Left hindlimb (tissue), 1 donor: ENCODE measurements at regions not wholly inside any gene's neighbourhood (a gene's known extent, or its start where the extent isn't known, plus 50 kb on each side); places are given as distances from the start of the nearest gene placed in this dataset.
"Not testable (repeated sequence)": the region's sequence is repeated elsewhere in the genome, so short reads cannot be mapped to it uniquely, and the experiment has no call there.

Source experiments
- DNase-seq: peaks from one replicate; pipeline ENCODE4 v3.0.0-alpha.2; 2018

DNA sequence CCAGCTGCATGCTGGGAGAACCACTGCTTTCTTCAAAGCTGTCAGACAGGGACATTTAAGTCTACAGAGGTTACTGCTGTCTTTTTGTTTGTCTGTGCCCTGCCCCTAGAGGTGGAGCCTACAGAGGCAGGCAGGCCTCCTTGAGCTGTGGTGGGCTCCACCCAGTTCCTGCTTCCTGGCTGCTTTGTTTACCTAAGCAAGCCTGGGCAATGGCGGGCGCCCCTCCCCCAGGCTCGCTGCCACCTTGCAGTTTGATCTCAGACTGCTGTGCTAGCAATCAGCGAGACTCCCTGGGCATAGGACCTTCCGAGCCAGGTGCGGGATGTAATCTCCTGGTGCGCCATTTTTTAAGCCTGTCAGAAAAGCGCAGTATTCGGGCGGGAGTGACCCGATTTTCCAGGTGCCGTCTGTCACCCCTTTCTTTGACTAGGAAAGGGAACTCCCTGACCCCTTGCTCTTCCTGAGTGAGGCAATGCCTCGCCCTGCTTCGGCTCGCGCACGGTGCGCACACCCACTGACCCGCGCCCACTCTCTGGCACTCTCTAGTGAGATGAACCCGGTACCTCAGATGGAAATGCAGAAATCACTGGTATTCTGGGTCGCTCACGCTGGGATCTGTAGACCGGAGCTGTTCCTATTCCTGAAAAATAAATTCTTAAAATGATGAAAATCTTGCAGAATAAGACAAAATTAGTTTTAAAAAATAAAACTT, 1022.9 kb downstream of the RAPGEF2 start:
- DNase-seq: not testable (repeated sequence)

DNA sequence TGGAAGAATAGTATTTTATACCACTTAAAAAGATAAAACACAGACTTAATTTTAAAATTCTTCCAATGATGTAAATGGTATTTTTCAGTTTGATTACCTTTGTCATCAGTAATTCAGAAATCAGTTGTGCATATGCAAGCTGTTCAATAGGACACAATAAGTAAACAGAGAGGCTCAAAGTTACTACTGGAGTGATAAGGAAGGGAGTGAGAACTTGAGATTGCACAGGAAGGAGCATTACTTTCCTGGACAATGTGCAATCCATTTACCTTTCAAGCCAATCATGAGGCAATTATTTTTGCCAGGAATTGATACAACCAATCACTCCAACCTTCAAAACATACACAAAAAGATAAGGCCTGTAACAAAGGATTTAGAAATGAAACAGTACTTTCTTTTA, 1024.3 kb downstream of the RAPGEF2 start:
- no peak for DNase-seq

DNA sequence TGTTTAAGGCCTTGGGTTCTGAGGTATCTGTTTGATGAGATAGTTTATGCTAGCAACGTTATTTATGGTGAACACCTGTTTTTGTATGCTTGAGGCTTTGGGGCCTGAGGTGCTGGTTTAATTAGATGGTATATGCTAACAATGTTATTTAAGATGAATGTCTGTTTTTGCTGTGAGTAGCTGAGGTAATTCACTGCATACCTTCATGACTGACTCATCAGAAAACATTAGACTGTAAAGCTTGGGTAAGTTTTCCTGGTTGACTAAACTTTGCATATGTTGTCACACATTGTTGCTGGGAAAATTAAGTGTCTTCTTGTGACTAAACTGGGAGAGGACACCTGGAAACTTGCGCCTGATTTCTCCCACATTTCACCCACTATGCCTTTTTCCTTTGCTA, 1026.6 kb downstream of the RAPGEF2 start:
- DNase-seq: no peak

DNA sequence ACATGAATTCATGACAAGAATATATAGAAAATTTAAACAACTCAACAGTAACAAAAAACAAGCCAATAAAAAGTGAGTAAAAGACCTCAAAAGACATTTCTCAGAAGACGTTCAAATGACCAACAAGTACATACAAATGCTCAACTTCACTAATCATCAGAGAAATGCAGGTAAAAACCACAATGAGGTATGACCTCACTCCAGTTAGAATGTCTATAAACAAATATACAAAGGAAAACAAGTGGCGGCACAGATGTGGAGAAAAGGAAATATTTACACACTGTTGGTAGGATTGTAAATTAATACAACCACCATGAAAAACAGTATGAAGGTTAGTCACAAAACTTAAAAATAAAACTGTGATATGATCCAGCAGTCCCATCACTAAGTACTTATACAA, 1033.1 kb downstream of the RAPGEF2 start:
- no peak for DNase-seq

DNA sequence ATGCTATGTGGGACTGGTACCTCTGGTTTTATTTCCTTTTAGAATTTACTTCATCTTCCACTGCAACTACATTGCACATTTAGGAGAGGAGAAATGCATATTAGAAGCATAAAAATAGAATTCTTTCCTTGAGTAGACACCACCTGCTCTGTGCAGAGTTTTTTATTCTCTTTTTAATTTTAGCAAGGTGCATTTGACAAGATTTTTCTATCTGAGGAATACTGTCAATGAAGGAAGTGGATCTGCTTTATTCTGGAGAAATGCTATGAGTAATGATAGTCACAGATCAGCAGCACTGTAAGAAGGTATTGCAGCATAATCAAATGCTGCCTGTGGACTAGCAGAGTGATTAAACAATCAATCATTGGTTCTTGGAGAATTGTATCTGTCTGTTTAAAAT, 1038.3 kb downstream of the RAPGEF2 start:
- DNase-seq: no peak

DNA sequence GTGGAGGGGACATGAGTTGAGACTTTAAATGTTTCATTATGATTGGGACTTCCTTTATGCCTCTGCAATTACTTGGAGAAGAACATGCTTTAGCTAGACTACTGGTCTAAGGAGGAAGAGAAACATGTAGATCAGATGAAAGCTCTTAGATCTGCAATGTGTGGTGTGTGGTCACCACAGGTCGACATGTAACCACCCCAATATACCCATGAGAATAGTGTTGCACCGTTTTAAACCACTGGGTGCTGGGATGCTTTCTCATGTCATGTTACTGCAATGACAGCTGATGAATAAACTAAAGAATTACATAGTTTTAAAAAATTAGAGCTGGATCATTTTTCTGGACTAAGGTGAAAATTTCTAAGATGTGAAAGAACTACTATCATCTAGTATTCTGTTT, 1039.7 kb downstream of the RAPGEF2 start:
- no peak for DNase-seq

DNA sequence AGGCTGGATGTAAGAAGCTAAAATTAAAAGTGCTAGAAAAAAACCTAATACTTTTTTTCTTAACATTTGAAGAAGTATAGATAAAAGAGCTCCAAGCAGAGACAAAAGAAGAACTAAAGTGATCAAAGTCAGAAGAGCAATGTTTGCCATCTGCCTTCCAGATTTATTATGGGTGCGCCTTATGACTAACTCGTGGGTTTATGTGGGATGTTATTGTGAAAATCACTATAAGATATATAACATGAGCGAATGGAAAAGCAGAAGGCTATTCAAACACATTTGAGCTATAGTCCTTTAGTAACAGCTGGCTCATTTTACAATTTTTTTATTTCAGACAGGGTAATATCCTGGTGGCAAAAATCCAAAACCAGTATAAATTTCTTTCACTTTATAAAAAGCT, 1040.7 kb downstream of the RAPGEF2 start:
- DNase-seq: no peak

DNA sequence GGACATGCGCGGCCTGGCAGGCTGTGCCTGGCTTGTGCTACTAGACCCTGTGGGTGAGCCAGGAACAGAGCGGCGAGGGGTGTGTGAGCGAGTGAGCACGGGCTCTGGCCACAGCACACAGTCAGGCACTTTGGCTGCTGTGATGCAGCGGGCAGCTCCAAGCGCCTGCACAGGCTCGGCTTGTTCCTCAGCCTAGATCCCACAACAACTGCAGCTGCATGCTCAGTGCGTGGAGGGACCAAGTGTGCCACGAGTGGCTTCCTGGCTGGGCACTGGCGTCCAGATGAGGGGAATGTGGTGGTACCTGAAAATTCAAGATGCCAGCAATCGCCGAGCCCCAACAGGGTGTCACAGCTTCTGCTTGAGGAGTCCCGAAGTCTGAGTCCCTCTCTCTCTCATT, 1056.6 kb downstream of the RAPGEF2 start:
- DNase-seq: no peak

DNA sequence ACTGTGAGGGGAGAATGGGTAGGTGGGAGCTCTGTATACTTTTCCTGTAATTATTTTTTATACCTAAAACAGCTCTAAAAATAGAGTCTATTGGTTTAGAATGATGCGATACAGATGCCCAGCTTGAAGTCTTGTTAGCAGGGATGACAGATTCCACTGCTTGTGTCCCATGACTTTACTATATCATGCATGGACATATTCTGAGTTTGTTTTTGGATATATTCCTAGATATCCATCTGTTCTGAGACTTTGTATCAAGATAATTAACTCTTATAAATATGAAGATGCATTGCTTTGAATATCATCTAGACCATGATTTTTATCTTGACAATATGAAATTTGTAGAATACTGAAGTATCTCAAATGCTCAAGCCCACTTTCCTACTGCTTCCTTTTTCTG, 1058.1 kb downstream of the RAPGEF2 start:
- no peak for DNase-seq

DNA sequence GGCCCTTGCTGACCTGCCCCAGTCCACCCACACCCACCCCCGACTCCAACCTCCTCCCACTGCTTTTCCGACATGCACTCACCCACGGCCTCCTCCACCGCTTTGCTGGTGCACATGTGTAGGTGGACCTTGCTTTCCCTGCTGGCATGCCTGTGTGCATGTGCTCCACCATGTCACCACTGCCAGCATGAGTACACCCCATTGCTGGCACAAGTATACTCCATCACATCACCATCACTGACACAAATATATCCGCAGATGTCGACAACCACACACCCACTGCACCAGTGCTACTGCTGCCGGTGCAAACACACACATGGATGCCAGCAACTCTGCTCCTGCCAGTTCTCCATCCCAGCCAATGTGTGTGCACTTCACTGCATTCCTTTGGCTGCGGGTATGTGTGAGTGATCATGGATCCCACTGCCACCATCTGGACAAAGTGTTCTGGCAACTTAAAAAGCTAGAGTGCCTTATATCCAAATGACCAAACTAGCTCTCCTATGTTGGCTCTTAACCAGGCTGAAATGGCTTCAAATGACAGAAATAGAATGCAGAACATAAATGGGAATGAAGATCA, 1072.3 kb downstream of the RAPGEF2 start:
- no peak for DNase-seq

DNA sequence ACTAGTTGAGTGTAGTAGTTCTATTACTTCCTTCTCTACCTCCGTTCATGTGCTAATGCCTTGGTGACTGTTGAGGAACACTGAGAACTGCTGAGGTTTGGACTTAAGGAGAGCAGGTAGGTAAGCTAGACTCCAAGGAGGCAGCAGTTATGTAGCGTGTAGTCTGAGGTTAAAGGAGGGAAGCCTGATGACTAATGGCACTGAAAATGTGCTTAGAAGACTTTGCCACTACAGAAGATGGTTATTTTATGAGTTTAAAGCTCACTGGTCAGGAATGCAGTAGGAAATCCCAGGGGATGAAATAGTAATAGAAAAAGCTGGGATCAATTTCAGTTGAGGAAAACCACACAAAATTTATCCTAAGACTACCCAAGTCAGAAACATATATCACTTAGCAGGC, 1077.3 kb downstream of the RAPGEF2 start:
- DNase-seq: no peak

DNA sequence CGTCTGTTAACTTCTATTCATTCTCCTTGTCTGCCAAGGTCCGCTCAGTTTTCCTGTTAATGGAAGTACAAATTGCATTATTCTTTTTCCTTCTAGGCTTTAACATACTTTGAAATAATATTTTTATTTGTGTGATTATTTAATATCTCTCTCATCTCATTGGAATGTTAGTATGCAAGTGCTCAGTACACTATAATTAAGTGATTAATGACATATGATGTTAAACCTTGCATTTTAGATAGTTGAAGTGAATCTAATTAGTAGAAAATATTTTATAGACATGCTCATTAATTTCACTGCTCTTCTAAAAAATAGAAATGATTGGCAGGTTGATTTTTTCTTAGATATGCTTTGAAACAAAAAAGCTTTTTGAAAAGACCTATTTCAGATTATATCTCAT, 1079.8 kb downstream of the RAPGEF2 start:
- DNase-seq: no peak

DNA sequence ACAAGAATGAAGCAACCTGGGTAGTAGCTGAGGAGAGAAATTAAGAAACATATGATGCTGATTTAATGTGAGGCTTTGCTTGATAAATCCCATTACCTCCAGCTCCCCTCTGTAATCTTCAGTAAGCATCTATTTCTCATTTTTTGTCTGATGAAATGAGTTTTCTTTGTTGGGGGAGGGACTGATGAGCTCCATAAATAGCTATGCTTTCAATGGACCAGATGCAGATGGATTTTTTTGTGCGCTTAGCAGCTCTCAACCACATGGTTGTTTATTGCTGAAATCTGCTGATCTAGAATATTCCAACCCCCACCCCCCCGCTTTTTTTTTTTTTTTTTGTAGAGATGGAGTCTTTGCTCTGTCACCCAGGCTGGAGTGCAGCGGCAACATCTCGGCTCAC, 1082.0 kb downstream of the RAPGEF2 start:
- no peak for DNase-seq

DNA sequence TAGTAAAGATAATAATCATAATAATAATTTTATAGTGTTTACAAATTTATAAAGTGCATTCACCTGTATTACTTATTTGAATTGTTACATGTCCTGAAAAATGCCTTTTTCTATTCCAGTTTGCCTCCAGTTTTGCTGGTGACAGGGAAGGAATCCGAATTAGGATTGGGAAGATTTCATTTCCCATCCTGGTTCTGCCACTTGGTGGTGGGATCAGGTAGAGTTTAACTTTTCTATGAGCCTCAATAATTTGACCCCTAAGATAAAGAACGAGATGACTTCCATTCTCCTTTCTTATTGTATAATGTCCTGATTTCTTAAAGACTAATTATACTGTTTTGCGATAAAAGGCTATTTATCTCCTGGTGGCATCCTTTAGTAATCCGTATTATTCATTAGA, 1090.9 kb downstream of the RAPGEF2 start:
- no peak for DNase-seq

DNA sequence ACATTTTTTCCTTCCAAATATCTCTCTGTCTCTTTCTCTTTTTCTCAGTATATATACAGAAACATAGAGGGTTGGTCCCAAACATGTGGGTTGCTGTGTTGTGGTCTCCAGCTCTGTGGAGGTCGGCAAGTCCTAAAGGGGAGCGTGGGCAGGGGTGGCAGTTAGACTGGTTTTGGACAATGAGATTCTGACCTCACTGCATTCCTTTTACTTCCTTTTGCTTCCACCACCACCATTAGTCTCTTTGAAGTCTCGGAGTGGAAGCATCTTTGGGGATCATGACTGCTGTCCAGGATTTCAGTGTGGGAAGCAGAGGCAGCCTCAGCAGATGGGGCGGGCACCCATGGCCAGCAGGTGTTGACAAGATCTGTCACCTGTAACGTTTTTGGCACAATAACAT, 1091.8 kb downstream of the RAPGEF2 start:
- DNase-seq: no peak

DNA sequence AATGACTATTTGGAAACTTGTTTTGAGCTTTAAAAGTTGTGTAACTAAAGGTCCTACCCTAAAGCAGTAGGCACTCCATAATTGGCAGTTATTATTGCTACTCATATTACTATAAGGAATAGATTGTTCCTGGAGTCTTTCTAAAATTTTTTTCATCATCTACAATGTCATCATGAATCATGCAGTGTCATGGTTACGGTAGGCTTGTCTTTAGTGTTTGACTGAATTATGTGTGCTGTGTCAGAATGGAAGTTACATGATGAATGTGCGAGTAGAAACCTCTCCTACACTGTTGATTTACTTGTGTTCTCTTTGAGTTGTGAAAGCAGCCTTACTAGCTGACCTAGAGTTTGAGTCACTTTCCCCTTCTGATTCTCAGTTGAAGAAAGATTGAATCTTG, 1099.9 kb downstream of the RAPGEF2 start:
- no peak for DNase-seq

DNA sequence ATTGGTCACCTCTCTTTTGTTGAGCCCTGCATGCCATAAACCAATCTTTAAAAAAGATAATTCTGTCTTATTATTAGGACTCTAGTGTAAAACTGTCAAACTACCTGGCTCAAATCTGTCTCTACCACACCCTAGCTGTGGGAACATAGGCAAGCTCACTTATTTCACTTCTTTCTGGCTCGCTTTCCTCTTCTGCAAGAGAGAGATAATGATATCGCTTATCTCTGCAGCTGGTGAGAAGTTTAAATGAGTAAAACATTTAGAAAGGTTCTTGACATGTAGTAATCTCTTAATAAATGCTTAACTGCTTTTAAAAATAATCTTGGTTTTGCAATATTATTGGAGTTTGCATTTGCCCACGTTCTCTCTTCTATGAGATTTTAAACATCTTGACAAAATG, 1109.2 kb downstream of the RAPGEF2 start:
- no peak for DNase-seq

DNA sequence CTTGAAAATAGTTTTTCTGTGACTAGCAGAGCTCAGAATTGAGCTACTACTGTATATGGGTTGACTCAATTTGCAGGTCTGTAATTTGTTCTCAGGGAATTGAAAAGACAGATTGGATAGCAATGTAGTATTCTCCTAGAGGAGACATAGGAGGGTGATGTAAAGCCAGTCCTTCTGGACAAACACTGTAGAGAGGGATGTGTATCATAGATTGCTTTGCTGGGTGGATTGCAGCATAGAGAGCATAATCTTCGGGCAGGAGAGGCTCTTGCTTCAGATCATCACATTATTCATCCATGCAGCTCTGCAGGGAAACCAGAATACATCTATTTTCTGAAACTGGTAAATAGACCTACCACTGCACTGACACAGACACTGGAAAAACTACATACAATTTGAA, 1110.5 kb downstream of the RAPGEF2 start:
- no peak for DNase-seq

DNA sequence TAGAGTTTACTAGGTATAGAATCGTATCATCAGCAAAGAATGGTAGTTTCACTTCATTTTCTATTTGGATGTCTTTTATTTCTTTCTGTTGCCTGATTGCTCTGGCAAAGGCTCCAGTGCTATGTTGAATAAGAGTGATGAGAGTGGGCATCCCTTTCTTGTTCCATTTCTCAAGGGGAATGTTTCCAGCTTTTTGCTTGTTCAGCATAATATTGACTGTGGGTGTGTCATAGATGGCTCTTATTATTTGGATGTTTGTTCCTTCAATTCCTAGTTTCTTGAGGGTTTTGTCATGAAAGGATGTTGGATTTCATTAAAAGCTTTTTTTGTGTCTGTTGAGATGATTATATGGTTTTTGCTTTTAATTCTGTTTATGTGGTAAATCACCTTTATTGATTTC, 1114.5 kb downstream of the RAPGEF2 start:
- DNase-seq: no peak

DNA sequence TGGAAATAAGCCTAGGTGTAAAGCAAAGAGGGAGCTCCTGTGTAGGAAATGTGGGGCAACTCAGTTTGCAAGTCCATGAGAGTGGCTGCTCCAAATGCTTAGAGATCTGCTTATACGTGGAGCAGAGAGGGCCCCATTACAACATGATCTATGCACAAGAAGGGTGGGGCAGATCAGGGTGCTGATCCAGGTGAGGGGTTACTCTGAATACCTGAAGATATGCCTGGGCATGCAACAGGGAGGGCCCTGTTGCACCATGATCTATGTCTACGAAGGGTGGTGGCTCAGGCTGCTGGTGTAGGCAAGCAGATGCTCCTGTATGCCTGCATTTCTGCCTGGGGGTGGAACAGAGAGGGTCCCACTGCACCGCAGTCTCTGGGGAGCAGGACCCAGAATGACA, 1121.2 kb downstream of the RAPGEF2 start:
- DNase-seq: no peak

DNA sequence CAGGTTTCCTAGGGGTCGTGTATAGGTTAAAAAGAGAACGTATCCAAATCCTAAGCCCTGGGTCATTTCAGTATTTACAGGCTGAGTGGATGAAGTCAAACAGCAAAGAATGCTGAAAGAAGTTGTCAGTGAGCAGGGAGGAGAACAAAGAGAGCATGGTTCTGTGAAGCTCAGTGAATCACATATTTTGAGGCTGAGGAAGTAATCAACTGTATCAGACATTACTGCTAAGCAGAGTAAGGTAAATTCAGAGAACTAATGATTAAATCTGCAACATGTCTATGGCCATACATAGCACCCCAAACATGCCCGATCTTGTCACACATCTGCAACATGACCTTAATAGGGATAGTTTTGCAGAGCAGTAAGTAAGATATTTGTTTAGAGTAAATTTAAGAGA, 1130.3 kb downstream of the RAPGEF2 start:
- DNase-seq: no peak

DNA sequence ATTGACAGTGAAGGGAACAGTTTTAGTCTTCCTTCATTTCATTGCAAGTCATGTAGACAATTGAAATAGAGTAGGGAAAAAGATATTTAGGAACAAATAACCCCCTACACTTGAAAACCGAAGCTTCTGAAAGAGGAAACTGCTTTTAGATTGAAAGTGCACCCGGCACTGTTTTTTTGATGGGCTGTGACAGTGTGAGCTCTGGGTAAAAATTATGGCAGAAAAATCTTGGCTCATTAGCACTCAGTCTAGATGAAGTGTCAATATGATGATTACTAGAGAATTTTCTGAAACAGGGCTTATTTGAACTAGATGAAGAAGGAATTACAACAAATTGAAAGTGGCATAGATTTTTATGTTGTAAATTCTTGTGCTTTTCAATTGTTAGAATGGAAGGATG, 1132.4 kb downstream of the RAPGEF2 start:
- no peak for DNase-seq

DNA sequence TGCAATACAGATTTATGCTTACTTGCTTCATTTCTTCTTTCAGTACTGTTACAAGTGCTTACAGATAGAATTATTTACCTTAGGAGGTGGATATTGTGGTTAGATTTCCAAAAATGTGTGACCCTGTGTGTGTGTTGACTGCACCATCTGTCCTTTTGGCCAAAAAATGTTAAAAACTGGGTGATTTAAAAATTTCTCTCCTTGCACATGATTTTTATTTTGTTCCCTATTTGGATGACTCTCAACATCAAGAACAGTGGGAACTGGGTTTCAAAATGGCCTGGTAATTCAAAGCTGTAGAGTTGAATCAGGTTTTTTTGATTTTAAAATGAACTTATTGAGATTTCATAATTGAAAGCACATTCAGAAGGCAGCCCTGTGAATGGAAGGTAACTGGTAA, 1132.9 kb downstream of the RAPGEF2 start:
- DNase-seq: no peak

DNA sequence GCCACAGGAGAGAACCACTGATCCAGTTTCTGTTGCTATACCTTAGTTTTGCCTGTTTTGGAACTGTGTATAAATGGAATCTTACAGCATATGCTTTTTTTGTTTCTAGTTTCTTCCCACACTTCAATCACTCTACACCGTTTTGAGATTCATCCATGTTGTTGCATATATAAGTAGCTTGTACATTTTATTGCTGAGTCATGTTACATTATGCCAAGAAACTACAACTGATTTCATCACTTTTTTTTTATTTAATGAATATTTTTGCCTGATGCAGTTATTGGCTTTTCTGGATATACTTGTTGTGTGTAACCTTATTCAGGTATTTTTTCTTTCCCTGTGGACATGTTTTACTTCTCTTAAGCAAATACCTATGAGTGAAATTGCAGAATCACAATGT, 1135.9 kb downstream of the RAPGEF2 start:
- no peak for DNase-seq

DNA sequence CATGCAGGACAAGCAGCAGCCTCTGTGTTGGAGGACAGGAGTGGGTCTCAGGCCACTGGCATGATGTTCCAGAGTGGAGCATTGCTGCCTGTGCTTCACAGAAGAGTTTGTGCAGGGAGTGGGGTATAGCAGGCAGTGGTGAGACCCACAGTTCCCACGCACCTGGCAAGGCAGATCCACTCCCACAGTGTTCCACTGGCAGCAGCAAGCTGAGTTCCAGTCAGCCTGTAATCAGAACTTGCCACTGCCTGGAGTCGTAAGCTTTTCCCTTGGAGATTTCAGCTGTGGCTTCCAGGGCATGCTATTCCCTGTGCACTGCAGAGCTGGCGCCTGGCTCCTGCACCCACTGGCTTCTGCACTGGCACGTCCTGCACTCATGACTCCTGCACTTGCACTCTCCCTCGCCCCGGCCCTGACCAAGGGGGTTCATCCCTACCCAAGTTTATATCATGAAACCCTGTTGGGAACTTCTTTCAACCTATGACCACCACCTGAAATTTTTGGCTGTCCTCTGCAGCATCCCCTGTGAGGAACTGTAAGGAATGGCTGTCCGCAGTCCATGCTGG, 1144.3 kb downstream of the RAPGEF2 start:
- DNase-seq: no peak
